ENCODE measurements at regions not wholly inside any gene's neighbourhood (a gene's known extent, or its start where the extent isn't known, plus 50 kb on each side); places are given as distances from the start of the nearest gene placed in this dataset.
"Not testable (repeated sequence)": the region's sequence is repeated elsewhere in the genome, so short reads cannot be mapped to it uniquely, and the experiment has no call there.

DNA sequence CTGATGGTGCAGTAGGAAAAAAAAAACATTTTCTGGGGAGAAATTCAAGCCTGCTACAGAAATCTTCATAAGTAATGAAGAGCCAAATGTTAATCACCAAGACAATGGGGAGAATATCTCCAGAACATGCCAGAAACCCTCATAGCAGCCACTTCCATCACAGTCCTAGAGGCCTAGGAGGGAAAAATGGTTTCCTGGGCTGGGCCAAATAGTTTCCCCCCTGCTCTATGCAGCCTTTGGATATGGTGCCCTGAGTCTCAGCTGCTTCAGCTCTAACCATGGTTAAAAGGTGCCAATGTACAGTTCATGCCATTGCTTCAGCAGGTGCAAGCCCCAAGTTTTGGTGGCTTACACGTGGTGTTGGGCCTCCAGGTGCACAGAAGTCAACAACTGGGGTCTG, 113.1 kb downstream of the ZNF648 start:
- no peak for DNase-seq (ENCODE audit: low spot score)

DNA sequence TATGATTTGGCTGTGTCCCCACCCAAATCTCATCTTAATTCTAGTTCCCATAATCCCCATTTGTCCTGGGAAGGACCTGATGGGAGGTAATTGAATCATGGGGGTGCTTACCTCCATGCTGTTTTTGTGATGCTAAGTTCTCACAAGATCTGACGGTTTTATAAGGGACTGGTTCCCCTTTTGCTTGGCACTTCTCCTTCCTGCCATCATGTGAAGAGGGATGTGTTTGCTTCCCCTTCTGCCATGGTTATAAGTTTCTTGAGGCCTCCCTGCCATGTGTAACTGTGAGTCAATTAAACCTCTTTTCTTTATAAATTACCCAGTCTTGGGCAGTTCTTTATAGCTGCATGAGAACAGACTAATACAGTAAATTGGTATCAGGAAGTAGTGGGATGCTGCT, 114.1 kb downstream of the ZNF648 start:
- no peak for DNase-seq (ENCODE audit: low spot score)

DNA sequence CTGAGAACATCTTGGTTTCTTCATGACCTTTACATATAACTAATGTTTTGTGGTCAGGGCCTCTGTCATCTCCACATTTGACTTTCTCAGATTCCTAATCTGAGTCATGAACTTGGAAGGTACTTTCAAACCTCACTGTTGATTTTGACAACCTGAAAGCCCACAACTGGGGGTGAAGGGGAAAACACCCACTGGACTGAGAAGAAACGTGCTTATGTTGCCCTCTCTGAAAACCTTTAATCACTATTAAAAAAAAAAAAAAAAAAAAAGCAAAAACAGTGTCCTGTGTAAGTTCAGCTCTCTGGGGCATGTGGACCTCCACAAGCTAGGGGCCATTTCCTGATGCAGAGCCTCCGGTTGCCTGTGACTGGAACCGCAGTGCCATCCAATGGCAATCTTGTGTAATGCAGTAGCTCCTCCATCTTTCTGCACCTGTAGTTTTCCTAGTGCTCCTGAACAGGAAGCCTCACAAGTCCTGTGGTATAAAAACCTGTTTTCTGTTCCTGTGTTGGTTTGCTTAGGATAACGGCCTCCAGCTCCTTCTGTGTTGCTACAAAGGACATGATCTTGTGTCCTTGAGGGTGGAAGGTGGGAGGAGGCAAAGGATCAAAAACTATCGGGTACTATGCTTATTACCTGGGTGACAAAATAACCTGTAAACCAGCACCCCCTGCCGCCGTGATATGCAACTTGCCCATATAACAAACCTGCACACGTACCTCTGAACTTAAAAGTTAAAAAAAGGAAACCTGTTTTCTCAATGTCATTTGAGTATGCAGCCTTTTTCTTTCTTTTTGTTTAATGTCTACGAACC, 124.5 kb downstream of the ZNF648 start:
- DNase-seq (ENCODE audit: low spot score), result peak; percentile 7

DNA sequence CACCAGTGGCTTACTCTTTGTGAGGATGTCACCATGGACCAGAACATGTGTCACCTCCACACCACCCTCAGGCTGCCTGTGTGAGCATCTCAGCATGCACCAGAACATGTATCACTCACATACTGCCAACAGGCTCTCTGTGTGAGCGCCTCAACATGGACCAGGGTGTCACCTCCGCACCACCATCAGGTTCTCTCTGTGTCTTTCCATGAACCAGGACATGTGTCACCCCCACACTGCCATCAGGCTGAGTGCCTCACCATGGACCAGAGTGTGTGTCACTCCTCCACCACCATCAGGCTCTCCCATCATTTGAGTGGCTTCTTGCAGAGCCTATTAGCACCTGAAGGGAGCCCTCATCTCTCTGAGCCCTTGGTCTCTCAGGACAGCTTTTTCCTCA, 125.2 kb downstream of the ZNF648 start:
- DNase-seq (ENCODE audit: low spot score), result no peak

DNA sequence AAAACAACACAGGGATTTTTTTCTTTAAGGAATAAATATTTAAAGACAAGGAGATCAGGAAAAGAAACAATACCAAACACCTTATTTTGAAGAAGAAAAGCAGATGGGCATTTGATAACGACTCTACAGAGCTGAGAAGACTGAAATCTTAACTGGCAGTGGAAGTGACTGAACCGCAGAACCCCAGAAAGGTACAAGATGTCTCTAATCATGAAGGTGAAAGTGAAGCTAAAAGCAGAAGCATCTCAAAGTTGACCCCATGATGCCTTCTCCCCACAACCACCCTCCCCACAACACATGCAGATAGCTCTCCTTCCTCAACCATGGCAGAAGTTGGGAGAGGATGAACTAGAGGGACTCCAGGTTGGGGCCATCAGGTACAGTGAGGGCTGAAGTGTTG, 129.6 kb downstream of the ZNF648 start:
- no peak for DNase-seq (ENCODE audit: low spot score)

DNA sequence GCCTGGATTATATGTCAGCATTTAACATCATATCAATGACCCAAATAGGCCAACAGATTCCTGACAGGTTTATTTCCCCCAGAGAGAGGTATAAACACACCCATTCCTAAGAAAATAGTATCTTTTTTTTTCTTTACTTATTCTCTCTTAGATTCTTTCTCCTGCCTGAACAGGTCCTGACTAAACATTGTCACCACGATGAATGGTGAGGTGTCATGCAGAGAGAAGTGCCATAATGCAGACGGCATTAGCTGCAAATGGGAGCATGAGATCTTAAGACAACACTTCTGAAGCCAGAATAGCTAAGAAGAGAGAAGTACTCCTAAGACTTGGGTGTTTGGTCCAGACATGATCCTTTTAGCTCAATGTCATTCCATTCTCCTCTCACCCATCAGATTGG, 131.3 kb downstream of the ZNF648 start:
- DNase-seq (ENCODE audit: low spot score), result no peak

DNA sequence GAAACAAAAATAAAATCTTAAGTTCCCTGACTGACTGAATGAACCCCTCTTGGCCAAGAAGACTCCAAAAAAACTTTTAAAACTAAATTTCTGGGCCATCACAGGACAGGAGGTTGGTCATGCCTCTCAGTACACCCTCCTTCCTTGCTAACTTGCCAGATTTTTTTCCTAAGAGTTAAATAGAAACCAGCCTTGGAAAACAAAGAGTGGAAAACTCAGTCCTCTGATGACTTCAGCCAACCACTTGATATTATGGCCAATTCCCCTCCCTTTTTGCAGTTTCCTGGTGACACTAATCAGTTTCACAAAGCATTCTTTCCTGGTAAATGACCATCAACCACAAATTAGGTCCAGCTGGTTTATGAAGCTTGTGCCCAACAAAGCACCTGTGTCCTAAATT, 134.8 kb downstream of the ZNF648 start:
- DNase-seq (ENCODE audit: low spot score), result no peak

DNA sequence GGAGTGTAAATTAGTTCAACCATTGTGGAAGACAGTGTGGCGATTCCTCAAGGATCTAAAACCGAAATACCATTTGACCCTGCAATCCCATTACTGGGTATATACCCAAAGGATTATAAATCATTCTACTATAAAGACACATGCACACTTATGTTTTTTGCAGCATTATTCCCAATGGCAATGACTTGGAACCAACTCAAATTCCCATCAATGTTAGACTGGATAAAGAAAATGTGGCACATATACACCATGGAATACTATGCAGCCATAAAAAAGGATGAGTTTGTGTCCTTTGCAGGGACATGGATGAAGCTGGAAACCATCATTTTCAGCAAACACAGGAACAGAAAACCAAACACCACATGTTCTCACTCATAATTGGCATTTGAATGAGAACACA, 137.5 kb downstream of the ZNF648 start:
- not testable (repeated sequence) for DNase-seq (ENCODE audit: low spot score)

DNA sequence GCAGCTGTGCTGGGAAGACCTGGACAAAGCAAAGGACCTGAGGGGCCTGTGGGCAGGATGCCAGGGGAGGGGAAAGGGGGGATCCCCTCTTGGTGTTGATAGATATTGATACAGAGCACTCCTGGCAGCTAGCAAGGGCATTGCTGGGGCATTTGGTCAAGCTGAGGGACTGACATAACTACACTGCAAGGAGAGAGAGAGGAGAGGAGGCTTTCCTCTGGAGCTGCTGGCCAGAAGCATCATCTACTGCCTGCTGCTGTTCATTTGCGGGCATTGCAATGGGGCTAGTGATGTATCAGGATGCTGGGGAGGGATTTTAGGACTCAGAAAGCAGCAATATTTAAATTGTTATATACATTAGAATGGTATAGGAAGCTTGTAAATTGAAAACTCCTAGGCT, 142.0 kb downstream of the ZNF648 start:
- no peak for DNase-seq (ENCODE audit: low spot score)

DNA sequence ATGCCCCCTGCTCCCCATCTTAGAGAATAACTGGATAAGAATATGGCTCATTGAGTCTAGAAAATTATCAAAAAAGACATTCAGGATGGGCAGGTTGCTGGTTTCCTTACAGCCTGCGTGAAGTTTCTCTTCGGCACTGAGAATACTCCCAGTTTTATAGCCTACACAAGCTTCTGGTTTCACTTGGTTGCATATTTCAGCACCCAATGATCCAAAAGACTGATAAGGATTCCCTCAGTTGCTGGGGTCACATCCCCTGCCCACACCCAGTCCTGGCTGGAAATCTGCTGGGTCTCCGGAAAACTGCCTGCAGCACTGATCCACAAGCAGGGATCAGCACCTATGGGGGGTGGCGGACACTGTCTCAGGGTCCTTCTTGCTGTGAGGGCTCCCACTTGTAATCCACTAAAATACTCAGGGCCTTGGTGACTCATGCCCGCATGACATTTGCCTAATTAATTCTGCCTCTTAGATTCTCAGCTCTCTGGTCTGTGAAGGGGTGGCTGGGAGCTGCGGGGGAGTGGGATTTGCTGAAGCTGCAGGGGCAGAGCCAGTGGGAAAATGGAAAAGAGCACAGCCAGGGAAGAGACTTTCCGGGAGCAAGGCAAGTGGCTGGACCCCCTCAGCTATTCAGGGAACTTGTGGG, 142.5 kb downstream of the ZNF648 start:
- DNase-seq (ENCODE audit: low spot score), result no peak

DNA sequence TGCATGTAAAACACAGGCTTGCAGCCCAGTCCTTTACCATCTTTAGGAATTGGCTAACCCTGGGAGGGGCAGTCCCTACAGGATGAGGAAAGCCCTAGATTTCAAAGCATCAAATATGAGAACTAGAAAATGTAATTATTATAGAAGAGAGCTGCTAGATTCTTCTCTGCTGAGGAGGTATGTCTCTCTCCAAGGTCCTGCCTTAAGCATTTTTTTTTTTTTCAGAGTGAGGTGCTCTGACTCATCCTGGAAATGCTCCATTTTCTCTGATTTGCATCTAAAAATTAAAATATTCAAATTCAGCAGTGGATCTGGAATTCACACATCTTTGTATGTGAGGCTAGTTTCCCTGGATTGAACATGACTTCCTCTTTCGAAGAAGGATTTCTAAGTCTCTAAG, 149.8 kb downstream of the ZNF648 start:
- no peak for DNase-seq (ENCODE audit: low spot score)

DNA sequence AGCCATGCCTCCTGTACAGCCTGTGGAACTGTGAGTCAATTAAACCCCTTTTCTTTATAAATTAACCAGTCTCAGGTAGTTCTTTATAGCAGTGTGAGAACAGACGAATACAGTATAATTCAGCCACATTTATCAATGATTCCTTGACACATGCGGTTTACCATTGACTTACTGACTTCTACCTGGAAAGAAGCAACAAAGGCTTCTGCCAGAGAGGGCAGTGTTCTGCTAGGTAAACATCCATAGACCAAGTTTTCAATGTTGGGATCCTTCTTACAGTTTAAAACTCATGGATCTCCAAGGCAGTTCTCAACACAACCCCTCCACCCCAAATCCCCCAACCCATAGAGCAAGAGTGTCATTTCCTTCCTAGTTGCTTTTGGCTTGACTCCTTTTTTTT, 150.6 kb downstream of the ZNF648 start:
- no peak for DNase-seq (ENCODE audit: low spot score)

DNA sequence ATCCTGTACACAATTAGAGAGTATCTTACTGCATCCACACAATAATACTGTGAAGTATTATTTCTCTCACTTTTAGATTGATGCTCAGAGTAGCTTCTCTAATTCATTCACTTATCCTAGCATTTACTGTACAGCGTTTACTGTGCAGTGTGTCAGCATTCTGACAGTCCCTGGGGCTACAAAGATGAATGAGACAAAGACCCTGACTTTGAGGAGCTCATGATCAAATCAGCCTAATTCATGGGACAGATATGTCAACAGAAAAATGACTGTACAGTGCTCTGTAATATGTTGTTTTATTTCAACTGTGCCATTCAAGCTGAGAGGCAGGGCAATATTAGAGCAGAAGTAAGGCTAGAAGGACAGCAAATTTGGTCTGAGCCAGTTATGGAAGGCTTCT, 152.5 kb downstream of the ZNF648 start:
- no peak for DNase-seq (ENCODE audit: low spot score)

DNA sequence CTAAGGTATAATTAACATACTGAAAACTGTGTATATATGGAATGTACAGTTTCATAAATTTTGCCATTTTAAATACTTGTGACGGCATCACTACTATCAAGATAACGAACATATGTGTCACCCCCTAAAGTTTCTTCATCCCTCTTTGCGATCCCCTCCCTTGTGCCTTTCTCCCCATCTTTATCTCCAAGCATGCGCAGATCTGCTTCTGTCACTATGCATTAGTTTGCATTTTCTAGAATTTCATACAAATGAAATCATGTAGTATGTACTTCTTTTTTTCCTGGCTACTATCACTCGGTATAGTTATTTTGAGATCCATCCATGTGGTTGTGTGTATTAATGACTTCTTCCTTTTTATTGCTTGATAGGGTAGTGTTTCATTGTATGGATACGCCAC, 154.9 kb downstream of the ZNF648 start:
- no peak for DNase-seq (ENCODE audit: low spot score)

DNA sequence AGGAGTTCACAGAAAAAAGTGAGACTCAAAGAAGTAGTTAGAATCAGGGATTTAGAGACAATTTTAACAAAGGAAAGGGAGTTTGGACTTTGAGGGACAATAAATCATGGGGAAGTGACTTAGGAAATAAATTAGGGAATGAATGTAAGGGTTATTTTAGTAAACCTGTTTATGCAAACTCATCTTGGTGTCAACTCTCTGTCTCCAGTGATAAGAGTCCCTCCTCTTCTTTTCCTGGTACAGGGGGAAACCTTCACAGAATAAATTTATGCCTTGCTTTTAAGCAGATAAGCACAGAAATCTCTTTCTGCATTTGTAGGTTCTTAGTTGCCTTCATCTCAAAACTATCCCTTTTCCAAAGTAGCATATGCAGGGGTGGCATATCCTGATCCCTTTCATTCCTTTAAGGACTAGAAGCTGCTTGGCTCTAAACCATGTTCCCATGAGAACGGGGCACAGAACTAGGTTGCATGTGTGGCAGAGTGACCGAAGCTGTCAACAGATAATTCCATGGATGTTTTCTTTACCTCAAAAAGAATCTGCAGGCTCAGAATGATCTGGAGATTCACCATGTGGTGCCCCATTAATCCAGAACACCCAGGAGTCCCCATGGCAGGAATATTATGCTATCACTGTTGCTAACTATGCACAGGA, 155.4 kb downstream of the ZNF648 start:
- DNase-seq (ENCODE audit: low spot score), result no peak

DNA sequence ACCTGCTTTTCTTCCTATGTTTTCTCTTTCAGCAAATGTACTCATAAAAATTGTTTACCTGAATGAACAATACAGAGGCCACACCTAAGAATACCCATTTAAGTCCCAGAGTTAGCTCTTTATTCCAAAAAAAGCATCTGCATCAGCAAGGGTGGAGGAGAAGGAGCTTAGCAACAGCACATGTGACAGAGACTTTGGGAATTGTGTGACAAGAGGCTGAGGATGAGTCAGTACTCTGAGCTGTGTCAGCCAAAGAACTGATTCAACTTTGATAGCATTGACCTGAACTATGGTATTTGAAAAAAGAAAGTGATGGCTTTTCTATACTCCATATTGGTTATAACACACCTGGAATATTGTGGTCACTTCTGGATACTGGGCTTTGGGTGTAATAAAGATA, 162.7 kb downstream of the ZNF648 start:
- no peak for DNase-seq (ENCODE audit: low spot score)

DNA sequence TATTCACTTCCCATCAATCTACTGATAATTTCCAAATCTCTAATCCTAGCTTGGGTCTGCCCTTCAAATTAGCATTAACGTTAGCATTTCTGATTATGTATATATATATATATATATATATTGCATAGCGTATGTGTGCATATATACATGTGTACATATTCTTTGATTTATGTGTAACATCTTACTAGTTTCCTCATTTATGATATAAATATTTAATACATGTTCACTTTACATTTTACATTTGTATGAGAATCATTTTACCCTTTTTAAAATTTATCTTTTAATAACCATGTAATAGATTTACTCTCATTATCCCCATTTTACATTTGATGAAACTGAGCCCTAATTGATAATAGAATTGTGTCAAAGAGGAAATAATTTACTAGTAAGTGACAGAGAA, 164.7 kb downstream of the ZNF648 start:
- no peak for DNase-seq (ENCODE audit: low spot score)

DNA sequence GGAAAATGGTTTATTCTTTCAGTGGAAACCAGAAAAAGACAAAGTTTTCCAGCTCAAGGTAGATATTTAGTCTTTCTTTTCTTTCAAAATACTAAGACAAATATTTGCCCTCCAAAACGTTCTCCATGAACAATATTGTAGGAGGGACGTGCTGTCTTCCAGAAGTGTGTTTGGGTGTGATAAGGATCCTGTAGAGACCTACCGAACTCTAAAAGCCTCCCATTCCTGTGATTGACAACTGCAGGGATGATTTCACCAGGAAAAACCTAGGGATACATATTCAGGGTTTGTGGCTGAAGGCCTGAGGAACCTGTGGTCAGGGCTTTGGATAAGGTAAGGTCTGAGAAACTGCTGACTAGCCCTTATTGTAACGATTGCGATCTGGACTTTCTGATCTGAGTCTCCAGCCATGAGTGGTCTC, 167.1 kb downstream of the ZNF648 start:
- no peak for DNase-seq (ENCODE audit: low spot score)

DNA sequence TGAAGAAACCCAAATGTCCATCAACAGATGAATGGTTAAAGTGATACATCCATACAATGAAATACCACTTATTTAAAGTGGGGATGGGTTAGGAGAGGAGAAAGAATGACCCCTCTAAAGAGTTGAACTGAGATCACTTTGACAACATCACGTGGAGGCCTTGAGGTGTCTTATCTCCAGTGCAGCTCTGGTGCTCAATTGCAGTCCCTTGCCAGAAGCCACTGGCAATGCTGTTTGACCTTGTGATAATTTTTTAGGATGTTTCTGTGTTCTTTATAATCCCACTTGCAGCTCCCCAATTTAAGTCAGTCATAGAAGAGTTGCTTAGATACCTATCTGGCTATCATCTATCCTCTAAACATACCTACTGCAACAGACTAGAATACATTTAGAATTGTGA, 167.6 kb downstream of the ZNF648 start:
- DNase-seq (ENCODE audit: low spot score), result no peak

DNA sequence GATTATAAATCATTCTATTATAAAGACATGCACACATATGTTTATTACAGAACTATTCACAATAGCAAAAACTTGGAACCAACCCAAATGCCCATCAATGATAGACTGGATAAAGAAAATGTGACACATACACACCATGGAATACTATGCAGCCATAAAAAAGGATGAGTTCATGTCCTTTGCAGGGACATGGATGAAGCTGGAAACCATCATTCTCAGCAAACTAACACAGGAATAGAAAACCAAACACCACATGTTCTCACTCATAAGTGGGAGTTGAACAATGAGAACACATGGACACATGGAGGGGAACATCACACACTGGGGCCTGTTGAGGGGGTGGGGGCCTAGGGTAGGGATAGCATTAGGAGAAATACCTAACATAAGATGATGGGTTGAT, 168.4 kb downstream of the ZNF648 start:
- not testable (repeated sequence) for DNase-seq (ENCODE audit: low spot score)

DNA sequence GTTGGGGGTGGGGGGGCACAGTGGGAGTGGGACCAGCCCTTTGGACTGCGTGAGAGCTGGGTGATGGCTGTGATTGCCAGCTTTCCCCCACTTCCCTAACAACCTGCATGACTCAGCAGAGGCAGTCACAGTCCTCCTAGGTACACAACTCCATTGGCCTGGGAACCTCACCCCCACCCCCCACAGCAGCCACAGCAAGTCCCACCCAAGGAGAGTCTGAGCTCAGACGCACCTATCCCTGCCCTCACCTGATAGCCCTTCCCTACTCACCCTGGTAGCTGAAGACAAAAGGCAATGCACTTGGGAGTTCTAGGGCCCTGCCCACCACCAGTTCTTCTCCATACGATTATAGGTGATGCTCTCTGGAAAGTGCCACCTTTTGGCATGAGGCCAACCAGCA, 188.9 kb downstream of the ZNF648 start:
- no peak for DNase-seq (ENCODE audit: low spot score)

DNA sequence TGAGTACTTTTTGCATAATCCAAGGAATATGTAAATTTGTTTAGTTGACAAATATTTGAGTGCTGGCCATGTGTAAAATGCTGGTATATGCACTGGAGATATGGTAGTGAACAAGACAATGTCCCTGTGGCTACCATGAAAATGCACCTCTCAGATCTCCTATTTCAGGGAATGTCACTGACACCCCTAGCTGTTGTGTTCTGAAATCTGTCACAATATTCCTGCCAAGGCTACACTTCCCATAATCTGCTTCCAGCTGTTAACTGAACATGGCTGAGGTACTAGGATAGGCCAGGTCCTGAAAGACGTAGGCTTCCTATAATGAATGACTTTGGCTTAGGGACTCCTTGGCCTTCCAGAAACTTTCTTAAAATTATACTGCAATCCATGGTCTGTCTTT, 197.8 kb downstream of the ZNF648 start:
- DNase-seq (ENCODE audit: low spot score), result no peak

DNA sequence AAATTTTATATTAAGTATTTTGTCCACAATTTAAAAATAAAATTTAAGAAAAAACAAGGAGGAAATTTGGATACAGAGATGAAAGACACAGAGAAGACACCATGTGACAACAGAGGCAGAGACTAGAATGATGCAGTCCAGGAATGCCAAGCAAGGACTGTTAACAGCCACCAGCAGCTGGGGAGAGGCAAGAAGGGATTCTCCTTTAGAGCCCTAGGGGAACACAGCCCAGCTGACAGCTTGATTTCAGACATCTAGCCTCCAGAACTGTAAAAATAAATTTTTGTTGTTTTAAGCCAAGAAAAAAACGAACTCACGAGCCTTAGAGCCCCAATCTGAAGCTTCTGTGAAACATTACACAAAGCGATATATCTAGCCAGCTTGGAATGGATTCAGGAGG, 198.5 kb downstream of the ZNF648 start:
- DNase-seq (ENCODE audit: low spot score), result no peak
